Left colon (tissue), 2 donors: ENCODE measurements at regions not wholly inside any gene's neighbourhood (a gene's known extent, or its start where the extent isn't known, plus 50 kb on each side); places are given as distances from the start of the nearest gene placed in this dataset.

ENCODE experiments used
- ATAC-seq: fragments of 200-7000 bp; cut with Tn5 transposase; one replicate; pipeline ENCODE4 v1.9.1; 2020; ENCODE audit warnings: mild to moderate bottlenecking, moderate library complexity
- DNase-seq, 2 donors: peaks; one replicate each; pipeline ENCODE4 v3.0.0-alpha.2; 2020
- intact Hi-C, 2 donors: fragments of 100-400 bp; cut with DNase I in 1 of 2; cut with micrococcal nuclease in 1 of 2; formaldehyde crosslinking; loops; one replicate each; pipeline versions ENCODE4 v1.11.2 to v1.14.0; 2022; cut with DNase I, micrococcal nuclease
- donor health status: DM: no; HTN: no; CAD: no.
- donor health status: DM: yes; HTN: yes; CAD: no.

- intact Hi-C loops = no loop called here
- ATAC-seq (no peak), DNase-seq (no peak)
Measured at GRCh38 chr4:4595252-4595651, 53.4 kb upstream of the STX18 start.

GRCh38 chr4:4594285-4594920 lies 52.6 kb upstream of the STX18 start:
- intact Hi-C loops = no loop called here
- ATAC-seq = no peak
- no peak for DNase-seq

- no peak for ATAC-seq
- DNase-seq = no peak
Measured at GRCh38 chr4:4593596-4594284, 51.9 kb upstream of the STX18 start.

GRCh38 chr4:4592414-4592813 lies 50.6 kb upstream of the STX18 start:
- intact Hi-C loops = no loop called here
- ATAC-seq (no peak), DNase-seq (no peak)

More at GRCh38 chr4:4593596-4594284, 51.9 kb upstream of the STX18 start:
- intact Hi-C loops = no loop called here
